Vagina (tissue), 2 donors: ENCODE measurements at regions not wholly inside any gene's neighbourhood (a gene's known extent, or its start where the extent isn't known, plus 50 kb on each side); places are given as distances from the start of the nearest gene placed in this dataset.

ENCODE experiments used
- DNase-seq, 2 donors: peaks; one replicate each; pipeline ENCODE4 v3.0.0-alpha.2; 2017; ENCODE audit errors: extremely low spot score in 2 of 2
- H3K27ac ChIP-seq: fragments of 200-600 bp; sonication (generic); one replicate; pipeline ENCODE4 v1.5.1; 2019
- H3K27me3 ChIP-seq: fragments of 200-600 bp; sonication (generic); one replicate; pipeline ENCODE4 v1.5.1; 2019
- H3K36me3 ChIP-seq, 2 donors: fragments of 200-600 bp; sonication (generic); one replicate each; pipeline ENCODE4 v1.5.1; 2017 to 2019
- H3K4me1 ChIP-seq: fragments of 200-600 bp; sonication (generic); one replicate; pipeline ENCODE4 v1.5.1; 2019
- H3K4me3 ChIP-seq, 2 donors: fragments of 200-600 bp; sonication (generic); 1 replicate in 1 of 2; 2 replicates in 1 of 2; pipeline ENCODE4 v1.5.1; 2016 to 2019
- H3K9me3 ChIP-seq: fragments of 200-600 bp; sonication (generic); one replicate; pipeline ENCODE4 v1.5.1; 2019
- CTCF ChIP-seq, 3 experiments: fragments of 450-650 bp in 2 of 3; fragments of 200-600 bp in 1 of 3; sonication (generic) in 1 of 3; IDR thresholded peaks; one replicate each; pipeline ENCODE4 v1.5.1; 2017 to 2019; ENCODE audit warnings: antibody characterized with exemption in 3 of 3, mild to moderate bottlenecking in 2 of 3, moderate library complexity in 2 of 3
- POLR2A ChIP-seq, 2 donors: fragments of 450-650 bp; IDR thresholded peaks; one replicate each; pipeline ENCODE4 v1.6.1; 2017; ENCODE audit warnings: antibody characterized with exemption in 2 of 2, mild to moderate bottlenecking in 2 of 2, moderate library complexity in 2 of 2
- POLR2AphosphoS5 ChIP-seq, 2 donors: sonication (generic); formaldehyde crosslinking; IDR thresholded peaks; one replicate each; pipeline ENCODE4 v1.9.0; 2017; ENCODE audit warnings: antibody characterized with exemption in 2 of 2, mild to moderate bottlenecking in 2 of 2, low read depth in 1 of 2; ENCODE audit not compliant: insufficient read depth in 1 of 2
- intact Hi-C: fragments of 100-400 bp; cut with DNase I; formaldehyde crosslinking; loops from one replicate; pipeline ENCODE4 v1.15.1; 2023

DNA sequence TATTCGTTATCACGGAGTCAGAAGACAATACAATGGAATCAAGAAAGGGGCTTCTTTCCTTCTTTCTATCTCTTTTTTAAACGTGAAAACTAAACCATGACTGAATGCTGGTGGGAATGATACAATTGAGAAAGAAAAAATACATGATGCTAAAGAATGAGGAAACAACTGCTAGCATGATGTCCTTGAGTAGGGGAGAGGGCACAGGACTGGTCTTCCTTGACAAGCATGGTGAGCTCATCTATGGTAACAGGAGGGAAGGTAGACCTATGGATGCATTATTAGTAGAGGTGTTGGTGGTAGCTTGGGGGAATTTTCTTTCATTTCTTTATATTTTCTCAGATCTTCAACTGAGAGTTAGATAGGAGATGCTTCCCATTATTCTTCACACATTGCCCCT is 88.9 kb upstream of the COL1A2 start:
- Histone ChIP-seq H3K27me3 (no peaks in the 10 kb centered on the region), H3K4me1 (peaks cover 30% of the 10 kb centered on the region), H3K4me3 (no peak overlapping the region), H3K27ac (no peak overlapping the region), H3K9me3 (no peaks in the 10 kb centered on the region), H3K36me3 (no peaks in the 10 kb centered on the region)
- TF ChIP-seq CTCF (IDR thresholded peaks at IDR 0.05) (no peak), POLR2AphosphoS5 (IDR thresholded peaks at IDR 0.05; ENCODE audit: insufficient read depth in 1 of 2, low read depth in 1 of 2) (no peak), POLR2A (IDR thresholded peaks at IDR 0.05) (no peak)
- intact Hi-C loops: no loop called here
- no peak for DNase-seq

DNA sequence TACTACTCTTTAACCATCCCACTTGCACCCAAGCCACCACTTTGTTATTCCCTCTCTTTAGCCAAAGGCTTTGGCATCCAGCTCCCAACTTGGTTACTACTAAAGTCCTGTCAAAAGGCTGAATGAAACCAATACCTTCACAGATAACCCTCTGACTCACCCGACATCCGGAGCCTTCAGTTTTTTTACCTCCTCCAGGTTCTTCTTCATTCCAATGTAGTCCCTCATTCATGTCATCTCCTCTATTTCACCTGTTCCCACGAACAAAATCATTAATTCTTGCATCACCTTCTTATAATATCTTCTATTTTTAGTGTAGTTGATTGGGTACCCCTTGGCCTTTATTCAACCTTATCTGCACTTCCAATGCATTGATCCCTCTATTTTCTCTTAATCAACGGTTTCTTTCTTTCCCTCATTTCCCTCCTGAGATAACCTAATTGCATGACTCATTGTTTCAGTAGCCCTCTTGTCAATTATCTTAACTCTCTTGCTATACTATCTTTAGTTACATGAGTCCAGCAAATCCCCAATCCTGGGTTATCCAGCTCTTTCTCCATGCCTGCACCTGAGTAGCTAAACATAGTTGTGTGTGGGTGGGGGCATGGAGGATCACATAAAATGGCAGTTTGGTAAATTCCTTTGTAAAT is 87.2 kb upstream of the COL1A2 start:
- no peaks in the 10 kb centered on the region for H3K36me3 ChIP-seq
- no peak for DNase-seq
- H3K4me3 ChIP-seq: no peak overlapping the region
- no peak overlapping the region for H3K27ac ChIP-seq
- H3K27me3 ChIP-seq: no peaks in the 10 kb centered on the region
- intact Hi-C loops: no loop called here
- TF ChIP-seq POLR2A (IDR thresholded peaks at IDR 0.05) (no peak), CTCF (IDR thresholded peaks at IDR 0.05) (no peak), POLR2AphosphoS5 (IDR thresholded peaks at IDR 0.05; ENCODE audit: insufficient read depth in 1 of 2, low read depth in 1 of 2) (no peak)
- peaks cover 22% of the 10 kb centered on the region for H3K4me1 ChIP-seq
- no peaks in the 10 kb centered on the region for H3K9me3 ChIP-seq

DNA sequence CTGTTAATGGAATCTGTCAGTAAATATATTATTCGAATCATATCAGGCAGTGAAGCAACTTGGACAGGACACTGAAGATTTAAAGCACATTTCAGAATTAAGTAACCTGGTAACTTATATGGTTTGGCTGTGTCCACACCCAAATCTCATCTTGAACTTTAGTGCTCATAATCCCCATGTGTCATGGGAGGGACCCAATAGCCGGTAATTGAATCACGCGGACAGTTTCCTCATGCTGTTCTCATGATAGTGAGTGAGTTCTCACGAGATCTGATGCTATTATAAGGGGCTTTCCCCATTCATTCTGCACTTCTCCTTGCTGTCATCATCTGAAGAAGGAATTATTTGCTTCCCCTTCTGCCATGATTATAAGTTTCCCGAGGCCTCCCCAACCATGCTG is 83.2 kb upstream of the COL1A2 start:
- Histone ChIP-seq H3K36me3 (no peaks in the 10 kb centered on the region), H3K27me3 (no peaks in the 10 kb centered on the region), H3K4me1 (no peaks in the 10 kb centered on the region), H3K27ac (no peak overlapping the region), H3K4me3 (no peak overlapping the region), H3K9me3 (no peaks in the 10 kb centered on the region)
- no peak for TF ChIP-seq POLR2AphosphoS5 (IDR thresholded peaks at IDR 0.05; ENCODE audit: insufficient read depth in 1 of 2, low read depth in 1 of 2)
- no peak for TF ChIP-seq POLR2A (IDR thresholded peaks at IDR 0.05)
- no peak for TF ChIP-seq CTCF (IDR thresholded peaks at IDR 0.05)
- no peak for DNase-seq
- intact Hi-C loops: no loop called here

GRCh38 chr7:94313926-94314325 is 80.8 kb upstream of the COL1A2 start:
- Histone ChIP-seq H3K27me3 (no peaks in the 10 kb centered on the region), H3K9me3 (no peaks in the 10 kb centered on the region), H3K4me1 (no peaks in the 10 kb centered on the region), H3K4me3 (no peak overlapping the region), H3K27ac (no peak overlapping the region), H3K36me3 (no peaks in the 10 kb centered on the region)
- TF ChIP-seq POLR2A (IDR thresholded peaks at IDR 0.05): no peak
- no peak for TF ChIP-seq POLR2AphosphoS5 (IDR thresholded peaks at IDR 0.05; ENCODE audit: insufficient read depth in 1 of 2, low read depth in 1 of 2)
- no peak for TF ChIP-seq CTCF (IDR thresholded peaks at IDR 0.05)
- no peak for DNase-seq
- intact Hi-C loops: no loop called here
